Glutamatergic neuron (in vitro differentiated cells): ENCODE measurements at regions not wholly inside any gene's neighbourhood (a gene's known extent, or its start where the extent isn't known, plus 50 kb on each side); places are given as distances from the start of the nearest gene placed in this dataset.

Source experiments
- DNase-seq: peaks from one replicate; pipeline ENCODE4 v3.0.0; 2022
- H3K27ac Mint-ChIP-seq: one replicate; pipeline ENCODE4 v1.8.0; 2020; ENCODE audit warnings: mild to moderate bottlenecking, mixed read lengths, inconsistent platforms; ENCODE audit not compliant: unreplicated experiment
- H3K27me3 Mint-ChIP-seq: one replicate; pipeline ENCODE4 v1.8.0; 2020; ENCODE audit warnings: mild to moderate bottlenecking, moderate library complexity, mixed read lengths, inconsistent platforms; ENCODE audit not compliant: unreplicated experiment
- H3K36me3 Mint-ChIP-seq: one replicate; pipeline ENCODE4 v1.8.0; 2020; ENCODE audit warnings: mild to moderate bottlenecking, mixed read lengths, inconsistent platforms; ENCODE audit not compliant: unreplicated experiment
- H3K4me1 Mint-ChIP-seq: one replicate; pipeline ENCODE4 v1.8.0; 2020; ENCODE audit warnings: mild to moderate bottlenecking, low read depth, mixed read lengths, inconsistent platforms; ENCODE audit not compliant: unreplicated experiment
- H3K4me3 Mint-ChIP-seq: one replicate; pipeline ENCODE4 v1.8.0; 2020; ENCODE audit warnings: mild to moderate bottlenecking, mixed read lengths, inconsistent platforms; ENCODE audit not compliant: unreplicated experiment
- H3K9me3 Mint-ChIP-seq: one replicate; pipeline ENCODE4 v1.8.0; 2020; ENCODE audit warnings: mild to moderate bottlenecking, moderate library complexity, mixed read lengths, inconsistent platforms; ENCODE audit not compliant: unreplicated experiment
- CTCF ChIP-seq: fragments of 200-600 bp; sonication (generic); IDR thresholded peaks from one replicate; pipeline ENCODE4 v1.5.0; 2021; ENCODE audit not compliant: partially characterized antibody, unreplicated experiment

GRCh38 chr16:73457851-73458250 lies 409.9 kb upstream of the ZFHX3 start:
- Mint-ChIP-seq H3K27me3 (no peaks in the 10 kb centered on the region), H3K36me3 (peaks cover 8% of the 10 kb centered on the region), H3K27ac (no peak overlapping the region), H3K4me3 (no peak overlapping the region), H3K9me3 (peaks cover 3% of the 10 kb centered on the region), H3K4me1 (no peaks in the 10 kb centered on the region)
- TF ChIP-seq CTCF = no peak
- DNase-seq = no peak

- DNase-seq = no peak
- Mint-ChIP-seq H3K9me3 (peaks cover 7% of the 10 kb centered on the region), H3K27me3 (no peaks in the 10 kb centered on the region), H3K36me3 (peaks cover 9% of the 10 kb centered on the region), H3K4me3 (no peak overlapping the region), H3K4me1 (no peaks in the 10 kb centered on the region), H3K27ac (no peak overlapping the region)
- TF ChIP-seq CTCF = no peak
Measured at GRCh38 chr16:73448970-73449369, 401.0 kb upstream of the ZFHX3 start.

- no peak for DNase-seq
- no peak for TF ChIP-seq CTCF
- peaks cover 5% of the 10 kb centered on the region for H3K9me3 Mint-ChIP-seq
- no peaks in the 10 kb centered on the region for H3K4me1 Mint-ChIP-seq
- no peak overlapping the region for H3K27ac Mint-ChIP-seq
- peaks cover 9% of the 10 kb centered on the region for H3K36me3 Mint-ChIP-seq
- no peak overlapping the region for H3K4me3 Mint-ChIP-seq
- H3K27me3 Mint-ChIP-seq = no peaks in the 10 kb centered on the region
Measured at GRCh38 chr16:73447846-73448245, 399.9 kb upstream of the ZFHX3 start.

- Mint-ChIP-seq H3K9me3 (no peaks in the 10 kb centered on the region), H3K4me3 (no peak overlapping the region), H3K36me3 (no peaks in the 10 kb centered on the region), H3K4me1 (peaks cover 10% of the 10 kb centered on the region), H3K27me3 (no peaks in the 10 kb centered on the region), H3K27ac (no peak overlapping the region)
- no peak for DNase-seq
- TF ChIP-seq CTCF = no peak
Measured at GRCh38 chr16:73434621-73435020, 386.7 kb upstream of the ZFHX3 start.

- H3K4me1 Mint-ChIP-seq = peaks cover 2% of the 10 kb centered on the region
- no peaks in the 10 kb centered on the region for H3K27me3 Mint-ChIP-seq
- H3K9me3 Mint-ChIP-seq = no peaks in the 10 kb centered on the region
- no peak for DNase-seq
- no peak for TF ChIP-seq CTCF
- no peak overlapping the region for H3K4me3 Mint-ChIP-seq
- no peaks in the 10 kb centered on the region for H3K36me3 Mint-ChIP-seq
- no peak overlapping the region for H3K27ac Mint-ChIP-seq
Measured at GRCh38 chr16:73433731-73434307, 385.9 kb upstream of the ZFHX3 start.
